ENCODE measurements at regions not wholly inside any gene's neighbourhood (a gene's known extent, or its start where the extent isn't known, plus 50 kb on each side); places are given as distances from the start of the nearest gene placed in this dataset.
A peak's percentile ranks its signal among the peaks of the same experiment; 100 is the strongest.

DNA sequence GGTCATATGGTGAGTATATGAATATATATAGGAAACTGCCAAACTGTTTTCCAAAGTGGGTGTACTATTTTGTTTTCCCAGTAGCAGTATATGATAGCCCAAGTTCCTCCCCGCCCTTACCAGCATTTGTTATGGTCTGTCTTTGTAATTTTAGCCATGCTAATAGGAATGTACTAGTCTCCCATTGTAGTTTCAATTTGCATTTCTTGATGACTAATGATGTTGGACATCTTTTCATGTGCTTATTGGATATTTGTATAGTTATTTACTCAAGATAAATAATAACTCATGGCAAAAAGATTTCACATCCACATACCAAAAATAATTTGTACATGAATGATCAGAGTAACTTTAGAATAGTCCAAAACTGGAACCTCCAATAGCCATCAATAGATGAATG, 75.3 kb upstream of the SERP2 start:
- TF ChIP-seq, protein P1, sequence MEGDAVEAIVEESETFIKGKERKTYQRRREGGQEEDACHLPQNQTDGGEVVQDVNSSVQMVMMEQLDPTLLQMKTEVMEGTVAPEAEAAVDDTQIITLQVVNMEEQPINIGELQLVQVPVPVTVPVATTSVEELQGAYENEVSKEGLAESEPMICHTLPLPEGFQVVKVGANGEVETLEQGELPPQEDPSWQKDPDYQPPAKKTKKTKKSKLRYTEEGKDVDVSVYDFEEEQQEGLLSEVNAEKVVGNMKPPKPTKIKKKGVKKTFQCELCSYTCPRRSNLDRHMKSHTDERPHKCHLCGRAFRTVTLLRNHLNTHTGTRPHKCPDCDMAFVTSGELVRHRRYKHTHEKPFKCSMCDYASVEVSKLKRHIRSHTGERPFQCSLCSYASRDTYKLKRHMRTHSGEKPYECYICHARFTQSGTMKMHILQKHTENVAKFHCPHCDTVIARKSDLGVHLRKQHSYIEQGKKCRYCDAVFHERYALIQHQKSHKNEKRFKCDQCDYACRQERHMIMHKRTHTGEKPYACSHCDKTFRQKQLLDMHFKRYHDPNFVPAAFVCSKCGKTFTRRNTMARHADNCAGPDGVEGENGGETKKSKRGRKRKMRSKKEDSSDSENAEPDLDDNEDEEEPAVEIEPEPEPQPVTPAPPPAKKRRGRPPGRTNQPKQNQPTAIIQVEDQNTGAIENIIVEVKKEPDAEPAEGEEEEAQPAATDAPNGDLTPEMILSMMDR (IDR thresholded peaks at IDR 0.05) = no peak
- no peak for TF ChIP-seq POLR2A (IDR thresholded peaks at IDR 0.05)
- intact Hi-C loops (cut with DNase I; ENCODE audit: low total_unique reads) = no loop called here
- H3K27ac ChIP-seq = no peak overlapping the region
- peaks cover 11 to 21% of the 10 kb centered on the region in 2 donors for H3K4me1 ChIP-seq
- H3K36me3 ChIP-seq = no peaks in the 10 kb centered on the region
- DNase-seq = no peak
- no peaks in the 10 kb centered on the region for H3K27me3 ChIP-seq
- H3K4me3 ChIP-seq = no peak overlapping the region
- no peaks in the 10 kb centered on the region for H3K9me3 ChIP-seq

DNA sequence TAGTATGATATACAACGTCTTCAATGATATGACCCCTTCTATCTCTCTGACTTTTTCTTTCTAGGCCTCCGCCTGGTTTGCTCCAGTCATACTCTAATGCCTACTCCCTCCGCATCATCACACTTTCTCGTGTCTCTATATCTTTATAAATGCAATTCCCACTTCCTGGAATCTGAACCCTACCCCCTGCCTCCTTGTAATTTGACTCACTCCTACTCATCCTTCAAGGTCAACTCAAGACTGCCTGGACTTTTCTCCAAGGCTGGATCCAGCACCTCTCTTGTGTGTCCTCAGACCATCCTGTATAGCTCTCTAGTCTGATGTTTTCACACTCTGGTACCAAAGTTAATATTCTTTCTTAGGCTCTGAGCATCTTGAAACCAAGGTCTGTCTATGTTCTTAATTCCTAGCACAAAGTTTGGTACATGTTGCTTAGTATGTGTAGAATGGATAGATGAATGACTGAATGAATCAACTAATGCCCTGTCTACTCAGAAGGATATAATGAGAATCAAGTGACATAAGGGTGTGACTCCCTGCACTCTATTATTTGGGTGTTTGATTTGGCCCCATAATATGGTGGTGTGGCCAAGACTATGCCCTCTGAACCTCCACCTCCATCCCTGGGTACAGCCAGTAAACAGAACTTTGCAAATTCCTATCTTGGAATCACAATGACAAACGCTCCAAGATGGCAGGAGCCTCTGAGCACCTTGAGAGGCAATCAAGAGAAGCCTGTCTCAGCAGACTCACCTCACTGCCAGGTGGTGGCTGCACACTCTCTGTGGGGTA, 74.3 kb upstream of the SERP2 start:
- TF ChIP-seq POLR2A (IDR thresholded peaks at IDR 0.05) = no peak
- TF ChIP-seq, protein P1 (IDR thresholded peaks at IDR 0.05) = no peak
- intact Hi-C loops (cut with DNase I; ENCODE audit: low total_unique reads) = no loop called here
- Histone ChIP-seq H3K9me3 (no peaks in the 10 kb centered on the region), H3K27ac (no peak overlapping the region), H3K36me3 (no peaks in the 10 kb centered on the region), H3K4me1 (peaks cover 6 to 20% of the 10 kb centered on the region in 2 donors), H3K27me3 (no peaks in the 10 kb centered on the region), H3K4me3 (no peak overlapping the region)
- no peak for DNase-seq

DNA sequence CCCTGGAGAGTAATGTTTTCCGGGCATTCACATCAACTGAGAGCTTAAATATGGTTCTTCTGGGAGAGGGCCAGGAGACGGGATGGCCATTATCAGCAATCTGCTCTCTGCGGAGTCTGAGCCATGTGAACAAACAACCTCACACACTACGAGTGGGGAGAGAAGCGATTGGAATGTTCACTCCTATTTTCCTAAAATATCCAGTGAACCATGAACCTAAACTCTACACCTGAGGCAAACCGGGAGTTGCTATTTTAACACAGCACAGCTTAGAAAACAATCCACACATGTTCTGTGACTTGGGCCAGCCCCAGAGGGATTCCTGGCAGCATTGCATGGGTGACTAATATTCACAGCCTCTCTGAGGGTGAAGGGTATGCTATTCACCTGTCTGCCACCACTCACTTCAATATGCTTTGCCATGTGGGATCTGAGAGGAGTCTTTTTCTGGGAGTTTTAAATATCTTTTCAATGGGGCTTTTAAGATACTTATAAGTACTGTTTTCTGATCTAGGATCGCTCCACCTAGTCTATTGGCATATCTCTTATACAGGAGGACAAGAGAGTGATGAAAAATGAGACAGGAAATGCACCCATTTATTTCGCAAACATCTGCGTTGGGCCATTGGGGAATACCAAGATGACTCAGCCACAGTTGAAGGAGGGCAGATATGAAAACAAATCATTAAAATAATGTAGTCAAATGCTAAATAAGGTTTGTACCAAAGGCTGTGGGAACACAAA, 72.6 kb upstream of the SERP2 start:
- H3K36me3 ChIP-seq = no peaks in the 10 kb centered on the region
- H3K27ac ChIP-seq = peak overlapping the region; percentile 83 to 92
- H3K4me1 ChIP-seq = peaks cover 11 to 25% of the 10 kb centered on the region in 2 donors
- H3K9me3 ChIP-seq = no peaks in the 10 kb centered on the region
- intact Hi-C loops (cut with DNase I; ENCODE audit: low total_unique reads) = no loop called here
- H3K4me3 ChIP-seq = no peak overlapping the region
- DNase-seq = peak; percentile 52 to 72
- H3K27me3 ChIP-seq = no peaks in the 10 kb centered on the region
- no peak for TF ChIP-seq POLR2A (IDR thresholded peaks at IDR 0.05)
- TF ChIP-seq, protein P1 (IDR thresholded peaks at IDR 0.05) = no peak

DNA sequence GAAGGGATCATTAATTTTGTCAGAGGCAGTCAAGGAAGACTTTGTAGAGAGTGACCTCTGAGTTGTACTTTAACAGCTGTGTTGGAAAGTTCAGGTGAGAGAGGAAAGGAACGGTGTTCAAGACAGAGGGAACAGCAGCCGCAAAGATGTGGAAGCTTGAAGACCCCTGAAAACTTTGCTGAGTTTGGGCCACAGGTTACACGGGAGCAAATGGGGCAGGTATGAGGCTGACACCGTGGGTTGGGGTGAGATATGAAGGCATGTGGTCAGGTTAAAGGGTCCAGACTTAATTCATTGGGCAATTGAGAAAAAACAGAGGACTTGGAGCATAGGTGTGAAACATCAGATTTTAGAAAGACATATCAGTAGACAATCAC, 72.0 kb upstream of the SERP2 start:
- TF ChIP-seq POLR2A (IDR thresholded peaks at IDR 0.05) = no peak
- TF ChIP-seq, protein P1 (IDR thresholded peaks at IDR 0.05) = no peak
- Histone ChIP-seq H3K36me3 (no peaks in the 10 kb centered on the region), H3K27ac (peak overlapping the region; percentile 83 to 92), H3K4me3 (no peak overlapping the region), H3K4me1 (peaks cover 14 to 25% of the 10 kb centered on the region in 2 donors), H3K27me3 (no peaks in the 10 kb centered on the region), H3K9me3 (no peaks in the 10 kb centered on the region)
- intact Hi-C loops (cut with DNase I; ENCODE audit: low total_unique reads) = no loop called here
- no peak for DNase-seq

DNA sequence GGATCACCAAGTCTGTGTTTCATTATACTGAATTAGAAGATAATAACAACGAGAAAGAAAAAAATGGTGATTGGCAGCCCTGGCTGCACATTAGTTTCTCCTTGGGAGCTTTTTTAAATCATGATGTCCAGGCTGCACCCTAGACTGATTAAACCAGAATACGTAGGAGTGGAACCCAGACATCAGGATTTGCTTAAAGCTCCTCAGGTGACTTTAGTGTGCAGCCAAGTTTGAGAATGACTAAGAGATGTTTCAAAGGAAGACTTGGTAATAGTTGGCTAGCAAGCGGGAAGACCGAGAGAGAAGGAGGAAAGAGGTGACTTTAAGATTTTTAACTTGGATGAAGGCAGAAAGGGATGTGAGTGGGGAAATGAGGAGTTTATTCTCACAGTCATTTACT, 71.4 kb upstream of the SERP2 start:
- Histone ChIP-seq H3K27me3 (no peaks in the 10 kb centered on the region), H3K4me1 (peaks cover 16 to 25% of the 10 kb centered on the region in 2 donors), H3K4me3 (no peak overlapping the region), H3K9me3 (no peaks in the 10 kb centered on the region), H3K36me3 (no peaks in the 10 kb centered on the region), H3K27ac (peak overlapping the region; percentile 83 to 92)
- no peak for DNase-seq
- no peak for TF ChIP-seq POLR2A (IDR thresholded peaks at IDR 0.05)
- TF ChIP-seq, protein P1 (IDR thresholded peaks at IDR 0.05) = no peak
- intact Hi-C loops (cut with DNase I; ENCODE audit: low total_unique reads) = no loop called here

Measured in uterus (tissue), 3 donors.